GM13977 (cell line): ENCODE measurements at regions not wholly inside any gene's neighbourhood (a gene's known extent, or its start where the extent isn't known, plus 50 kb on each side); places are given as distances from the start of the nearest gene placed in this dataset.
"Not testable (repeated sequence)": the region's sequence is repeated elsewhere in the genome, so short reads cannot be mapped to it uniquely, and the experiment has no call there.

Experiments used
- DNase-seq: peaks from one replicate; pipeline ENCODE4 v3.0.0; 2012; ENCODE audit warnings: low spot score
- in situ Hi-C: fragments of 300-500 bp; cut with MboI; formaldehyde crosslinking; loops from one replicate; pipeline ENCODE4 v1.12.0; 2022; ENCODE audit warnings: low sequenced_read_pairs, low pct_unique_long_range_greater_than_20kb, mixed read lengths, inconsistent platforms; ENCODE audit not compliant: unreplicated experiment
- TF ChIP-seq, protein P1 (sequence below): IDR thresholded peaks from 2 replicates; pipeline ENCODE4 v1.5.1; 2012; ENCODE audit warnings: mild to moderate bottlenecking, control low read depth; ENCODE audit not compliant: insufficient read depth; ENCODE audit errors: extremely low read depth, missing control alignments

DNA sequence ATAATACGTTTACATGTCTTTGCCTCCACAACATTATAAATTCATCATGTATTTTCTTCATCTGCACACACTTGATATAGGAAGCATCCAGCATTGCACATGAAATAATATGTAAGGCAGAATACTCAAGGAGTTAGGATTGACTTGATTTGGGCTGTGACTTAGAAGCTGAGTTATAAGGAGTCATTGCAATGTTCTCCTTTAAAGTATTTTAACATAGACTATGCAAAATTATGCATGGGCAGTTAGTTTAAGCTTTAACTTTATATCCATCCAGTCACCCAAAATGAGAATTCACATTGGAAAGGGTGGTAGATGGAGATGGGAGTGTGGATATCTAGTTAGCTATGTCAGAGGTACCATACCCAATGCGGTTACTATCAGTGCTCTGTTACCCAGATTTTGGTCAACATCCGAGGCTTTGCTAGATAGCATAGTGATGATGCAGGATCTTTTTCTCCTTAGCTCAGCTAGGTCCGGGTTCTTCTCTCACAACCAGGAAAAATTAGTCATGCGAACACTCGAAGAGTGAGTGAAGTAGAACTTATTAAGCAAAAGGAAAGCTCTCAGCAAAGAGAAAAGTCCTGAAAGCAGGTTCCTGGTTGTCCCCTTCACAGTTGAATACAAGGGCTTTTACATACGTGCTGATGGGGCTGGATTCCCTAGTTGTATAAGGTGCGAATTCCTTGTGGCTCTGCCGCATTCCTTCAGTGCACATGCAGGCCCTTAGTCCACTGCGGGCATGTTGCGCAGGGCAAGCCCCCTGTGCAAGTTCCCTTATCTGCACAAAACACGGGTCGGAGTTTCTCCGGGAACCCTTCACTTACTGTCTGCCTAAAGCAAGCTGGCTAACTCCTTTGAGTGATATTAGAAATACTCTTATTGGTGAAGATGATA lies 73.1 kb upstream of the FAM20A start:
- no peak for DNase-seq
- in situ Hi-C loops, result no loop called here
- TF ChIP-seq, protein P1, sequence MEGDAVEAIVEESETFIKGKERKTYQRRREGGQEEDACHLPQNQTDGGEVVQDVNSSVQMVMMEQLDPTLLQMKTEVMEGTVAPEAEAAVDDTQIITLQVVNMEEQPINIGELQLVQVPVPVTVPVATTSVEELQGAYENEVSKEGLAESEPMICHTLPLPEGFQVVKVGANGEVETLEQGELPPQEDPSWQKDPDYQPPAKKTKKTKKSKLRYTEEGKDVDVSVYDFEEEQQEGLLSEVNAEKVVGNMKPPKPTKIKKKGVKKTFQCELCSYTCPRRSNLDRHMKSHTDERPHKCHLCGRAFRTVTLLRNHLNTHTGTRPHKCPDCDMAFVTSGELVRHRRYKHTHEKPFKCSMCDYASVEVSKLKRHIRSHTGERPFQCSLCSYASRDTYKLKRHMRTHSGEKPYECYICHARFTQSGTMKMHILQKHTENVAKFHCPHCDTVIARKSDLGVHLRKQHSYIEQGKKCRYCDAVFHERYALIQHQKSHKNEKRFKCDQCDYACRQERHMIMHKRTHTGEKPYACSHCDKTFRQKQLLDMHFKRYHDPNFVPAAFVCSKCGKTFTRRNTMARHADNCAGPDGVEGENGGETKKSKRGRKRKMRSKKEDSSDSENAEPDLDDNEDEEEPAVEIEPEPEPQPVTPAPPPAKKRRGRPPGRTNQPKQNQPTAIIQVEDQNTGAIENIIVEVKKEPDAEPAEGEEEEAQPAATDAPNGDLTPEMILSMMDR, result no peak

DNA sequence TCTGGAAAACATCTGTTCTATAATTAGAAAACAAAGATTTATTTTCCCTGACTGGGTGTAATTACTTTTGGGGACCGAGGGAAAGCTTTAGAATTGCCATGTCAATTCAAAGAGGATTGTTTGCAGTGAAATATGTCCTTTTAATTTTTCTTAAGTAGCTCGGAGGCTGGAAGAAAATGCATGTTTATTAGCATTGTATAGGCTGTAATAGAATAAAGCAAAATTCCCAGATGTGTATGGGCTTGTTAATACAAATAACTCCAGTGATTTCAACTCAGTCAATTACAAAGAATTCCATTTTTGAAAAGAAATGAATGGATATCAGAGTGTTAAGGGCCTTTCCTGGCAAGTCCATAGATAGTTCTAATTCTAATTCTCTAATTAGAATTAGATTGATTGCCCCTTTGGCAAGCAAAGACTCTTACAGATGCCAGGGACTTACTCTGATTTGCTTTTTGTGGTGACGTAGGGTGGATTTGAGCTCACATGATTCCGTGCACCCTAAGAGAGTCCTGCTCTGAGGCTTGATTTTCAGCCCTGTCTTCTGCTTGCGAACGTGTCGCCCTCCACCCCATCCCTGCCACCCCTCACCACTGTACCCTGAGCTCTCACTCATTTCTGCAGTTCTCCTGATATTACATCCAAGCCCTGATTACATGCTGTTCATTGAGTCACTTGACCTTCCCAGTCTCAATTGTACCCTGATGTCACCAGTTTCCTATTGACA lies 70.0 kb upstream of the FAM20A start:
- in situ Hi-C loops, result no loop called here
- DNase-seq, result no peak
- TF ChIP-seq, protein P1, result no peak

DNA sequence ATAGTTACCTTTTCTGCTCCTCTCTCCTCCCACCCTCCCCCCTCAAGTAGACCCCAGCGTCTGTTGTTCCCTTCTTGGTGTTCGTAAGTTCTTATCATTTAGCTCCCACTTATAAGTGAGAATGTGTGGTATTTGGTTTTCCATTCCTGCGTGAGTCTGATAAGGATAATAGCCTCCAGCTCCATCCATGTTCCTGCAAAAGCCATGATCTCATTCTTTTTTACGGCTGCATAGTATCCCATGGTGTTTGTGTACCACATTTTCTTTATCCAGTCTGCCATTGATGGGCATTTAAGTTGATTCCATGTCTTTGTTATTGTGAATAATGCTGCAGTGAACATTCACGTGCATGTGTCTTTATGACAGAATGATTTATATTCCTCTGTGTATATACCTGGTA lies 65.3 kb upstream of the FAM20A start:
- in situ Hi-C loops, result not testable (repeated sequence)

DNA sequence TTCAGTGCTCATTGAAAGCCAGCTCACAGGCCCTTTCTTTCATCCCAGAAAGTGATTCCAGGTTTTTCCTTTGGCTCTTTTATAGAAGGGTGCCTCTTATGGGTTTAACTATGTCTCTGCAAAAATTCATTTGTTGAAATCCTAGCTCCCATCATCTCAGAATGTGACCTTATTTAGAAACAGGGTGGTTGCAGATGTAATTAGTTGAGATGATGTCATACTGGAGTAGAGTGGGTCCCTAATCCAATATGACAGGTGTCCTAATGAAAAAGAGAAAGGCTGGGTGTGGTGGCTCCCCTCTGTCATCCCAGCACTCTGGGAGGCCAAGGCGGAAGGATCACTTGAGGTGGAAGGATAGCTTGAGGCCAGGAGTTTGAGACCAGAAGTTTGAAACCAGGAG lies 64.2 kb upstream of the FAM20A start:
- TF ChIP-seq, protein P1, result no peak
- no peak for DNase-seq
- in situ Hi-C loops, result no loop called here

More for the DNA sequence above, 65.3 kb upstream of the FAM20A start:
- DNase-seq, result not testable (repeated sequence)

DNA sequence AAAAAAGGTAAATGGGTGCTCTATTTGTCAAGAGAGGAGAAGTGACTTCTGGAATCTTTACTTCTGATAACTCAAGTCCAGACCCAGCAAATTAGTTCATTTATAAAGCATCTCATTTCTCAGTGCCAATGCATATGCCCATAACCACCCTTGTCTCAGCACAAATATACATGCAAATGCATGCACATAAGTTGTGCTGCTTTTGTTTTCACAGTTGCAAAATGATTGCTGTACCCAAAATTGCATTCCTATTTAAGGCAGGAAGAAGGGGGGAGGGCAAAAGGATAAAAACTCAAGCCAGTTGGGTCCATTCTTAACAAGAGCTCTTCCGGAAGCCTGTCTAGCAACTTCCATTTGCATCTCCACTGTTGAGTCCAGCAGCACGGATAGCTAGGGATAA lies 61.3 kb upstream of the FAM20A start:
- in situ Hi-C loops, result no loop called here
- DNase-seq, result no peak
- TF ChIP-seq, protein P1, result no peak

DNA sequence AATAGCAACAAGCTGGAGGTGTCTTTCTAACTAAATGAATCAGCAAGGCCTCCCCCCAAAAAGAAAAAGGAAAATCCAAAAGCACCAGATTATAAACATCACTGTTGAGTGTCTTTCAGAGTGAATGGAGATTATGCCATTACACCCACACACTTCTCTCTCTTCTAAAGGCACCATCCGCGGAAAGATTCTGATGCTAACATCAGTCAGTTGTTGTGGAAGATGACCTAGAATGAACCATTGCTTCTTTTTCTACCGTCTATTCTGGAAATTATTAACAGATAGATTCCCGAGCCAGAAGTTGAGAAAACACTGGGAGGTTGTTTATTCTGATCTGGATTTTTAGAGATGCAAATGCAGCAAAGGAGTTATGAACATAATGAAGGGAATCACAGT lies 60.9 kb upstream of the FAM20A start:
- in situ Hi-C loops, result no loop called here
- DNase-seq, result no peak
- TF ChIP-seq, protein P1, result no peak
